ENCODE measurements at regions not wholly inside any gene's neighbourhood (a gene's known extent, or its start where the extent isn't known, plus 50 kb on each side); places are given as distances from the start of the nearest gene placed in this dataset.

DNA sequence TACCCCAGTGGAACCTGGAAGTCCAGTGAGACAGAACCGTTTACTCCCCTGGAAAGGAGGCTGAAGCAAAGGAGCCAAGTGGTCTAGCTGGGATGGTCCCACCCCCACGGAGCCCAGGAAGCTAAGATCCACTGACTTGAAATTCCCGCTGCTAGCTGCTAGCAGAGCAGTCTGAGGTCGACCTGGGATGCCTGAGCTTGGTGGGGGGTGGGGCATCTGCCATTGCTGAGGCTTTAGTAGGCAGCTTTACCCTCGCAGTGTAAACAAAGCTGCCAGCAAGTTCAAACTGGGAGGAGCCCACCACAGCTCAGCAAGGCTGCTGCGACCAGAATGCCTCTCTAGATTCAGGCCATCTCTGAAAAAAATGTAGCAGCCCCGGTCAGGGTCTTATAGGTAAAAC, 437.0 kb downstream of the SUCLA2 start:
- no peak overlapping the region for H3K4me3 ChIP-seq (ENCODE audit: insufficient read depth, low read depth, low read length)
- dilution Hi-C loops (cut with HindIII; ENCODE audit: low sequenced_read_pairs, unreplicated experiment), result no loop called here
- H3K79me1 ChIP-seq (ENCODE audit: low read depth in 1 of 2, low read length in 2 of 2), result no peaks in the 10 kb centered on the region
- no peak overlapping the region for H2BK15ac ChIP-seq (ENCODE audit: low read depth, low read length)
- no peaks in the 10 kb centered on the region for H3K27me3 ChIP-seq (ENCODE audit: control insufficient read depth, insufficient read depth, low read length)
- H2AFZ ChIP-seq (replicated peaks; ENCODE audit: low read length, poor library complexity), result peak overlapping the region; percentile 41
- H3K9ac ChIP-seq (ENCODE audit: low read depth, low read length), result no peak overlapping the region
- H3K9me1 ChIP-seq (ENCODE audit: insufficient read depth, low read length), result peaks cover 5% of the 10 kb centered on the region; the same call in 1 of the 2 replicates
- ATAC-seq (ENCODE audit: low read depth) (no peak), DNase-seq (no peak)
- H3K36me3 ChIP-seq (ENCODE audit: control insufficient read depth, insufficient read depth, low read length), result no peaks in the 10 kb centered on the region
- H3K4me1 ChIP-seq (ENCODE audit: control insufficient read depth, insufficient read depth, low read length), result no peaks in the 10 kb centered on the region
- no peak overlapping the region for H3K4ac ChIP-seq (ENCODE audit: low read depth, low read length)
- peak overlapping the region; percentile 59; the same call in 1 of the 2 replicates for H3K14ac ChIP-seq (replicated peaks; ENCODE audit: low read depth, low read length)
- ChIA-PET POLR2A (ENCODE audit: unreplicated experiment) (no interaction called here), CTCF (interaction anchor here (0.6 kb wide), 1 partner anchor 65 kb away, joined by 3 read pairs; no protein-coding TSS in a partner anchor)
- BruUV-seq (replicated peaks), result no TSS peak
- intact Hi-C loops (cut with micrococcal nuclease), result no loop called here
- H4K8ac ChIP-seq (ENCODE audit: low read depth in 2 of 2, low read length in 2 of 2), result no peak overlapping the region
- H4K20me1 ChIP-seq (ENCODE audit: insufficient read depth, low read length), result no peaks in the 10 kb centered on the region
- H3K27ac ChIP-seq (ENCODE audit: insufficient read depth, low read length), result no peak overlapping the region
- H2AK9ac ChIP-seq (replicated peaks; ENCODE audit: low read depth, low read length, poor library complexity), result no peak overlapping the region
- no peak overlapping the region for H4K5ac ChIP-seq (ENCODE audit: low read depth, low read length)
- H3K18ac ChIP-seq (ENCODE audit: low read depth, low read length), result no peak overlapping the region
- 0% methylated on average over 1 of the region's 7 CpGs; no CpG with 5 or more reads in 1 of the 2 experiments for WGBS, 2 experiments (ENCODE audit: extremely low coverage in 2 of 2, insufficient read length in 1 of 2)
- H2BK120ac ChIP-seq (ENCODE audit: low read depth, low read length), result no peak overlapping the region
- no peak overlapping the region for H2BK20ac ChIP-seq (ENCODE audit: low read depth, low read length)
- TF ChIP-seq FOS (IDR thresholded peaks at IDR 0.05; ENCODE audit: low read depth, low read length) (no peak), RCOR1 (IDR thresholded peaks at IDR 0.05; ENCODE audit: insufficient replicate concordance, low read length) (no peak), NFE2L2 (IDR thresholded peaks at IDR 0.05; ENCODE audit: low read depth, low read length) (no peak), RFX5 (IDR thresholded peaks at IDR 0.05; ENCODE audit: low read depth, low read length) (no peak), POLR2A (IDR thresholded peaks at IDR 0.05; ENCODE audit: low read depth, low read length) (no peak), SMC3 (IDR thresholded peaks at IDR 0.05; ENCODE audit: low read depth, low read length) (no peak), MAFK (IDR thresholded peaks at IDR 0.05; ENCODE audit: low read depth, low read length) (no peak)
- TF ChIP-seq, protein P1, sequence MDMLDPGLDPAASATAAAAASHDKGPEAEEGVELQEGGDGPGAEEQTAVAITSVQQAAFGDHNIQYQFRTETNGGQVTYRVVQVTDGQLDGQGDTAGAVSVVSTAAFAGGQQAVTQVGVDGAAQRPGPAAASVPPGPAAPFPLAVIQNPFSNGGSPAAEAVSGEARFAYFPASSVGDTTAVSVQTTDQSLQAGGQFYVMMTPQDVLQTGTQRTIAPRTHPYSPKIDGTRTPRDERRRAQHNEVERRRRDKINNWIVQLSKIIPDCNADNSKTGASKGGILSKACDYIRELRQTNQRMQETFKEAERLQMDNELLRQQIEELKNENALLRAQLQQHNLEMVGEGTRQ (IDR thresholded peaks at IDR 0.05; ENCODE audit: low read depth, low read length), result no peak
- H3K9me3 ChIP-seq (ENCODE audit: control insufficient read depth, insufficient read depth, low read length), result no peaks in the 10 kb centered on the region
- no peak overlapping the region for H2BK5ac ChIP-seq (ENCODE audit: low read depth, low read length, poor library complexity, severe bottlenecking)
- H3K56ac ChIP-seq (ENCODE audit: extremely low read depth, insufficient read depth, low read length), result no peak overlapping the region
- no peak overlapping the region for H3K4me2 ChIP-seq (ENCODE audit: low read depth, low read length)
- no peak overlapping the region for H3K23ac ChIP-seq (ENCODE audit: low read depth, low read length)
- H2AK5ac ChIP-seq (ENCODE audit: low read depth, low read length), result no peak overlapping the region
- H4K91ac ChIP-seq (ENCODE audit: insufficient read depth, low read depth, low read length), result no peak overlapping the region
- in situ Hi-C loops (cut with MboI; ENCODE audit: low sequenced_read_pairs), result no loop called here
